ENCODE measurements at regions not wholly inside any gene's neighbourhood (a gene's known extent, or its start where the extent isn't known, plus 50 kb on each side); places are given as distances from the start of the nearest gene placed in this dataset.

DNA sequence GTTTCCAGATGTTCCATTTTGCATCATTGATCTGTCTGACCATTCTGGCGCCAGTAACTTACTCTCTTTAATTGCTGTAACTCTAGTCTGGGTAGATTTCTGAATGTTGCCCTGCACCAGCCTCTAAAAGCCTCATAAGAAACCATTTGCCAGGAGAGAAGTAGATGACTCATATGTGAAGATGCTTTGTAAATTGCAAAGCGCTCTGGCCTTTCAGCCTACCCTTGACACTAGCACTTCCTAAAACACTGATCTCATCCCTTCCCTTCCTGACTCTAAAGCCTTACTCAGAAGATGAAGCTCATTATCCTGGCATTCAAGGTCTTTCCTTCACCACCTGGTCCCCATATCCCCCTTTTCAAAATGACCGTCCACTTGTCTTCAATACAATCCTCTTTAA lies 193.2 kb upstream of the MEX3C start:
- no peak for DNase-seq (ENCODE audit: low read depth, low spot score)
- H3K4me3 ChIP-seq (ENCODE audit: low read length) = no peak overlapping the region

DNA sequence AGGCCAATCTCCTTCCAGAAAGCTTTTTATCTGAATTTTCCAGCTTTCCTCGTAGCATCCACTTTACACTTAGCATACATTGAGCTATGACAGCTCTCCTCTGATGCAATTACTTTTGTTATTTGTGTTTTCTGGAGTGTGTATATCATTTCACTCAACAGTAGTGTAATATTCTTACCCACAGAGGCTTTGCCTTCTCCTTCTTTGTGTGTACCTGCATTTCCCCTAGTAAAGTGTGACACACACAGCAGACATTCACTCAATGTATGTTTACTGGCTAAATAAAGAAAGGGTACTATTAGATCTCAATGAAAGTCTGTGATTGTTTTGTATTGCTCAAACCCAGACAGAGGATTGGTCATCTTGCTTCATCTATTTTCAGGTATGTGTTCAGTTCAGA lies 193.7 kb upstream of the MEX3C start:
- no peak for DNase-seq (ENCODE audit: low read depth, low spot score)

DNA sequence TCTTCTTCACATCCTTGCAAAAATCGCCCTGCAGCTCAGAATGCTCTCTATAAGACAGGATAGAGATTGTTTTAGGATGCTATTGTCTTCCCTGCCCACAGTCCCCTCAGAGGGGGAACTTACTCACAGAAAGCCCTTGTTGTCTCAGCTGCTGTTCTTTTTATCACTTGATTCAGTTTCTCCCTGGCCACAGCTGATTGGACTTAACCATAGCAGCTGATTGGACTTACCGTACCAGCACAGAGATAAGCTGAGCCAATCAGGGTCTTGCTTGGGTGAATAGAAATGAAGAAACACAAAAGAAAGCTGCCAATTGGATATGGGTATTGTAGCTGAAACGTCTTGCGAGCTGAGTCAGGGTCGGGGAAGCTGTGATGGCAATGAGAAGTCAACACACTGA lies 194.2 kb upstream of the MEX3C start:
- no peak overlapping the region for H3K4me3 ChIP-seq (ENCODE audit: low read length)
- no peak for DNase-seq (ENCODE audit: low read depth, low spot score)

More for the DNA sequence above, 193.7 kb upstream of the MEX3C start:
- H3K4me3 ChIP-seq (ENCODE audit: low read length) = no peak overlapping the region

- no peak overlapping the region for H3K4me3 ChIP-seq (ENCODE audit: low read length)
- DNase-seq (ENCODE audit: low read depth, low spot score) = no peak
Measured at GRCh38 chr18:51397347-51397962, 200.0 kb upstream of the MEX3C start.

DNA sequence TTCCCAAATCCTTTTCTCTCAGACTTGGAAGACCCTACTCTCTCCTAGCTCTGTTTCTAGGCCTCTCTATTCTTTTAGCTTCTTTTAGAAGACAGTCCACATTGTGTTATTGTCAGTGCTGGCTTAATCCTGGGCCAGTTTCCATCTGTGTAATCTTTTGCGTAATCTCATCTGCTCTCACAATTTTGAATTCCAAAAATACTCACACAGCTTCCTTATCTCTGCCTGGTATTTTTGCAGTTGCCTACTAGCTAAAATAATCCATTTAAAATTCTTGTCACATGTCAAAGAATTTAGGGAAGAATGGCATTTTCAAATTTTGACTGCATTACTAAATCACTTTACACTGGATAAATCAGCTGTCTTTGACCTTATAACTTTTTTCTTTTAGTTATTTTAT lies 200.6 kb upstream of the MEX3C start:
- no peak overlapping the region for H3K4me3 ChIP-seq (ENCODE audit: low read length)
- DNase-seq (ENCODE audit: low read depth, low spot score) = no peak

DNA sequence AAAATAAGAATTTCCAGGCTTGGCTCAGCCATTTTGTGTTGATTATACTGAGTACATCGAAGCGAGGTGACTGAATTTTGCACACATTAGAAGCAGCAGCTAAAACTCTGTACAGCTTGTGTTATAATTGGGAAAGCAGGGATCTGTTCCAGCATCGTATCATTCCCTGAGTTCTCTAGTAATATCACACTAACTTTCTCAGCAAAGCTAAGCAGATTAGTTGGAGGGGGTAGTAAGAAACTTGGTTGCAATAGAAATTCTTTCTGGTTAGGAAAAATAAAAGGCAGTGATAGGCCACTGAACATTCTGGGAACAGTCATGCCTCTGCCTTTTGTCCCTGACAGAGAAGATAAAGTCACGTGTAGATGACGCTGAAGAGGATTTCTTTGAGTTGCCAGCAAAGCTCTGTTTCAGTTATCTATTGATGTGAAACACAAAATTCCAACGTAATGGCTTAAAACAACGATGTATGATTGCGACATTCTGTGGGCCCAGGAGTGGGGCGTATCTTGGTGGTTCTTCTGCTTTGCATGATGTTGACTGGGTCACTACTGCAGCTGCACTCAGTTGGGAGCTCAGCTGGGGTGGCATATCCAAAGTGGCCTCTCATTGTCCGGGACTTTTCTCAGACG lies 202.1 kb upstream of the MEX3C start:
- DNase-seq (ENCODE audit: low read depth, low spot score) = no peak
- H3K4me3 ChIP-seq (ENCODE audit: low read length) = no peak overlapping the region

DNA sequence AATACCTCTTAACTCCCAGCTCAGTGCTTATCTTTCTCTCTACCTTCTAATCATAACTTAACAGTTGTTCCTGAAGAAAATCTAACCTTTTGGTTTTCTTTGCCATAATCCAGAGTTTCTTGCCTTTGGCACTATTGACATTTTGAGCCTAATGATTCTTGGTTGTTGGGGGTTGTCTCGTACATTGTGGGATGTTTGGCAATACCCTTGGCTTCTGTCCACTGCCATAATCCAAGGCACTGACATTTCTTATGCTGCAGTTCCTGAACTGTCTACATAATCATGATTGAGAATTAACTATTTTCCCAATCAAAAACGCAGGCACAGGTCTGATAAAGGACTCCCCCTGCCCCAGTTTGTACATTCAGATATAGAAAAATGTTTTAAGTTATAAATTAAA lies 203.2 kb upstream of the MEX3C start:
- DNase-seq (ENCODE audit: low read depth, low spot score) = no peak
- no peak overlapping the region for H3K4me3 ChIP-seq (ENCODE audit: low read length)

DNA sequence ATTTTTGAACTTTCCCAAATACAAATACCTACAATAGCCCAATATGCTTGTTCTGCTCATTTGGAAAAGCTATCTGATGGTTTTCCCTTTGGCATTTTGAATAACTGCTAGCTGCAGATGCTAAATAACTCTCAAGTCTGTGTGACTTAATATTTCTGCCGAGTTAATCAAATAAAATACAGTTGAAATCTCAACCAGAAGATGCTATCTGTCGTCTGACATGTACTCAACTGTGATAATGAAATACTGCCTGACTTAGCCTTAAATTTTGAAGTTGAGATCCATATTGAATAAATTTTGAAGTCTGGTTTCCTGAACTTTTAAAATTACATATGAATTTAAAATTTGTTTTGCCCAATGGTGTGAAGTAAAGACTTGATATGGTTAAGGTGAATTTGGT lies 204.4 kb upstream of the MEX3C start:
- no peak for DNase-seq (ENCODE audit: low read depth, low spot score)
- H3K4me3 ChIP-seq (ENCODE audit: low read length) = no peak overlapping the region

GRCh38 chr18:51404620-51405019 lies 207.1 kb upstream of the MEX3C start:
- H3K4me3 ChIP-seq (ENCODE audit: low read length) = no peak overlapping the region
- no peak for DNase-seq (ENCODE audit: low read depth, low spot score)

- DNase-seq (ENCODE audit: low read depth, low spot score) = no peak
- no peak overlapping the region for H3K4me3 ChIP-seq (ENCODE audit: low read length)
Measured at GRCh38 chr18:51405683-51406477, 208.4 kb upstream of the MEX3C start.

- no peak for DNase-seq (ENCODE audit: low read depth, low spot score)
- H3K4me3 ChIP-seq (ENCODE audit: low read length) = no peak overlapping the region
Measured at GRCh38 chr18:51417643-51418483, 220.4 kb upstream of the MEX3C start.

- H3K4me3 ChIP-seq (ENCODE audit: low read length) = no peak overlapping the region
- DNase-seq (ENCODE audit: low read depth, low spot score) = no peak
Measured at GRCh38 chr18:51425475-51425874, 228.0 kb upstream of the MEX3C start.

DNA sequence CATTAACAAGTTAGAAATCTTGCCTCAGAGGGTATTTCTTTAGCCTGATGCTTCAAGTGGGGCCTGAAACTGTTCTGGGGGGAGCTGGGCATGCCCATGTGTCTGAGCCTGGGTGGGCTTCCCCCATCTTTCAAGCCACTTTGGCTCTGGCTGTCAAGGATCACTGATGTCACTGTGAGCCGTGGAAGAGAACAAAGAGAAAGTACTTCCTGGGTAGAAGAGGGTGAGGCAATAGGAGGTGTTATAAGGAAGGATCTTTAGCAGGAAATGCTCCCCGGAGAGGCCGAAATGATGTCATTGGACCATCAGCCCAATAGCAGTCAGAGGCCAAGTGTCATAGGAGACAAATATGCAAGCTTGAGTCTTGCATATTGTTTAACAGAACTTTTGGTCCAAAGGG lies 228.4 kb upstream of the MEX3C start:
- no peak overlapping the region for H3K4me3 ChIP-seq (ENCODE audit: low read length)
- DNase-seq (ENCODE audit: low read depth, low spot score) = no peak

DNA sequence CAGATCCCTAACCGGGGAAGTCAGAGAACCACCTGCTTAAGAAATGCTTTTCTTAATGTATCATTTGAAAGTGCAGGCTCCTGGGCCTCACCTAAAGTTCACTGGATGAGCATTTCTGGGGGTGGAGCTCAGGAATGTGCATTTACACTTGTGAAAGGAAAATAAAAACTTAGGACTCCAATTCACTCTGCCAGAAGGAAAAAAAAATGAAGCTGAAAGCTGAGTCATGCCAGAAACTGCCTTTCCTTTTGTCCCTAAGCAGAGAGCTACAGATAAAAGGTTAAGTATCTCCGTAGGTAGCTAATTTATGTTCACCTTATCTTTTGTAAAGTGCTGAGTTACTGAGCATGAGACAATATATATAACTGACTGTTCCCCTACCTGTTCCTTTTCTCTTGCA lies 229.5 kb upstream of the MEX3C start:
- H3K4me3 ChIP-seq (ENCODE audit: low read length) = no peak overlapping the region
- no peak for DNase-seq (ENCODE audit: low read depth, low spot score)

- DNase-seq (ENCODE audit: low read depth, low spot score) = no peak
- H3K4me3 ChIP-seq (ENCODE audit: low read length) = no peak overlapping the region
Measured at GRCh38 chr18:51429644-51430043, 232.2 kb upstream of the MEX3C start.

DNA sequence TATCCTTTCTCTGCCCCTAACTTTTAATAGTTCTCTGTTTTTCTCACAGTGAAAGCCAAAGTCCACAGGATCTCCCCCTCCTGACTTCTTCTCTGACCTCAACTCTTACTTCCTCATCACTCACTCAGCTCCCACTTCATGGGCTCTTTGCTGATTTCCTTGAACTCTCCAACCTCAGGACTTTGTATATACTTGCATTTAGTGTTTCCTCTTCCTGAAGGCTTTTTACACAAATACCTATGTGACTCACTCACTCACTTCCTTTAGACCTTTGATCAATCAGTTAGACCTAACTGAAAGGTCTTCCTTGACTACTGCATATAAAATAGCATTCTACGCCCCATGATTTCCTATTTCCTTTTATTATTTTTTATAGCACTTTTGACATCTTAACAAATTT lies 233.1 kb upstream of the MEX3C start:
- no peak for DNase-seq (ENCODE audit: low read depth, low spot score)
- no peak overlapping the region for H3K4me3 ChIP-seq (ENCODE audit: low read length)

DNA sequence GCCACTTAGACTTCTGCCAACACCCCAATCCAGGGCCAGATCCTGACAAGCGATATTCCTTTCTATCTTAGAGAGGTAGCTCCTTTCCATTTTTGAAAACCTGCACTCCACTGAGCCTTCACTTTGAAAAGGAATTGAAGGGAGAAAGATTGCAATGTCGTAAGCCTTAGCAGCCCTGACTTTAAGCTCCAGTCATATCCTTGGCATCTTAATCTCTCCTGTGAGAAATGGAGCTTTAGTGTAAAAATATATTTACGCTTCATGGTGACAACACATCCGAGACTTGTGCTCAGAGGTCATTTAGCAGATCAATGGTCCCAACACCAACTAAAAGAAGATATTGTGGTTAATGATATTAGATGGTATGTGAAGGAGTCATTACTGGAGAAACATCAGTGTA lies 235.8 kb upstream of the MEX3C start:
- no peak overlapping the region for H3K4me3 ChIP-seq (ENCODE audit: low read length)
- no peak for DNase-seq (ENCODE audit: low read depth, low spot score)

GRCh38 chr18:51433881-51434280 lies 236.4 kb upstream of the MEX3C start:
- no peak overlapping the region for H3K4me3 ChIP-seq (ENCODE audit: low read length)

More at GRCh38 chr18:51433881-51434280, 236.4 kb upstream of the MEX3C start:
- no peak for DNase-seq (ENCODE audit: low read depth, low spot score)

All from Jurkat, Clone E6-1 (cell line).